ENCODE measurements at regions not wholly inside any gene's neighbourhood (a gene's known extent, or its start where the extent isn't known, plus 50 kb on each side); places are given as distances from the start of the nearest gene placed in this dataset.

- H3K4me3 ChIP-seq (ENCODE audit: low read length), result no peak overlapping the region
- TF ChIP-seq CTCF (conservative IDR thresholded peaks at IDR 0.05; ENCODE audit: low read depth, low read length), result no peak
- DNase-seq (ENCODE audit: low read depth), result no peak
Measured at GRCh38 chr1:57982852-57983251, 559.0 kb upstream of the DAB1 start.

GRCh38 chr1:57976216-57976615, 552.4 kb upstream of the DAB1 start:
- TF ChIP-seq CTCF (conservative IDR thresholded peaks at IDR 0.05; ENCODE audit: low read depth, low read length), result peak; percentile 38
- H3K4me3 ChIP-seq (ENCODE audit: low read length), result no peak overlapping the region
- no peak for DNase-seq (ENCODE audit: low read depth)

- no peak for TF ChIP-seq CTCF (conservative IDR thresholded peaks at IDR 0.05; ENCODE audit: low read depth, low read length)
- no peak overlapping the region for H3K4me3 ChIP-seq (ENCODE audit: low read length)
- no peak for DNase-seq (ENCODE audit: low read depth)
Measured at GRCh38 chr1:57968321-57968720, 544.5 kb upstream of the DAB1 start.

GRCh38 chr1:57966751-57967406, 543.0 kb upstream of the DAB1 start:
- DNase-seq (ENCODE audit: low read depth), result peak; percentile 3
- H3K4me3 ChIP-seq (ENCODE audit: low read length), result no peak overlapping the region
- no peak for TF ChIP-seq CTCF (conservative IDR thresholded peaks at IDR 0.05; ENCODE audit: low read depth, low read length)

- no peak for DNase-seq (ENCODE audit: low read depth)
- H3K4me3 ChIP-seq (ENCODE audit: low read length), result no peak overlapping the region
- no peak for TF ChIP-seq CTCF (conservative IDR thresholded peaks at IDR 0.05; ENCODE audit: low read depth, low read length)
Measured at GRCh38 chr1:57966340-57966739, 542.5 kb upstream of the DAB1 start.

- TF ChIP-seq CTCF (conservative IDR thresholded peaks at IDR 0.05; ENCODE audit: low read depth, low read length), result no peak
- DNase-seq (ENCODE audit: low read depth), result no peak
- no peak overlapping the region for H3K4me3 ChIP-seq (ENCODE audit: low read length)
Measured at GRCh38 chr1:57963581-57963980, 539.7 kb upstream of the DAB1 start.

GRCh38 chr1:57959531-57960241, 535.8 kb upstream of the DAB1 start:
- no peak overlapping the region for H3K4me3 ChIP-seq (ENCODE audit: low read length)
- no peak for TF ChIP-seq CTCF (conservative IDR thresholded peaks at IDR 0.05; ENCODE audit: low read depth, low read length)
- DNase-seq (ENCODE audit: low read depth), result no peak

Measured in retinal pigment epithelial cell (primary cell).